Tibial nerve (tissue), 4 donors: ENCODE measurements at regions not wholly inside any gene's neighbourhood (a gene's known extent, or its start where the extent isn't known, plus 50 kb on each side); places are given as distances from the start of the nearest gene placed in this dataset.

Source experiments
- DNase-seq, 2 donors: peaks; one replicate each; pipeline ENCODE4 v3.0.0-alpha.2; 2019; ENCODE audit warnings: low spot score in 2 of 2
- H3K27ac ChIP-seq, 4 donors: fragments of 200-600 bp; sonication (generic) in 3 of 4; one replicate each; pipeline ENCODE4 v1.5.1; 2017 to 2019; ENCODE audit warnings: mild to moderate bottlenecking in 1 of 4
- H3K27me3 ChIP-seq, 2 donors: fragments of 200-600 bp; sonication (generic) in 1 of 2; one replicate each; pipeline versions ENCODE4 v1.5.1 to v1.6.0; 2017 to 2019
- H3K36me3 ChIP-seq, 3 donors: fragments of 200-600 bp; sonication (generic); one replicate each; pipeline ENCODE4 v1.5.1; 2018 to 2019
- H3K4me1 ChIP-seq, 4 donors: fragments of 200-600 bp; sonication (generic) in 3 of 4; one replicate each; pipeline ENCODE4 v1.5.1; 2017 to 2019
- H3K4me3 ChIP-seq, 4 donors: fragments of 200-600 bp; sonication (generic) in 3 of 4; one replicate each; pipeline ENCODE4 v1.5.1; 2017 to 2019; ENCODE audit warnings: mild to moderate bottlenecking in 1 of 4, moderate library complexity in 1 of 4
- H3K9me3 ChIP-seq, 4 donors: fragments of 200-600 bp; sonication (generic) in 3 of 4; one replicate each; pipeline ENCODE4 v1.5.1; 2017 to 2019
- CTCF ChIP-seq, 5 experiments: fragments of 200-600 bp in 3 of 5; fragments of 450-650 bp in 2 of 5; sonication (generic) in 3 of 5; IDR thresholded peaks; one replicate each; pipeline ENCODE4 v1.5.1; 2016 to 2019; ENCODE audit warnings: antibody characterized with exemption in 5 of 5, mild to moderate bottlenecking in 3 of 5, moderate library complexity in 2 of 5
- EP300 ChIP-seq, 2 donors: sonication (generic); formaldehyde crosslinking; IDR thresholded peaks; one replicate each; pipeline ENCODE4 v1.6.1; 2017; ENCODE audit warnings: antibody characterized with exemption in 2 of 2, mild to moderate bottlenecking in 1 of 2
- POLR2A ChIP-seq, 2 donors: fragments of 450-650 bp; IDR thresholded peaks; one replicate each; pipeline ENCODE4 v1.6.1; 2017; ENCODE audit warnings: antibody characterized with exemption in 2 of 2, mild to moderate bottlenecking in 2 of 2, moderate library complexity in 2 of 2
- WGBS, 2 donors: methylation state at CpG; one replicate each; pipeline ENCODE4 v1.1.5; 2018; 5-methylcytosine and 5-hydroxymethylcytosine counted together

GRCh38 chr2:103294420-103294819, 532.6 kb downstream of the TMEM182 start:
- 74% methylated on average over 7 of the region's 7 CpGs for WGBS, 2 donors
- Histone ChIP-seq H3K27me3 (no peaks in the 10 kb centered on the region), H3K27ac (no peak overlapping the region), H3K9me3 (no peaks in the 10 kb centered on the region), H3K36me3 (no peaks in the 10 kb centered on the region), H3K4me3 (no peak overlapping the region), H3K4me1 (peaks cover 0 to 10% (median 0%) of the 10 kb centered on the region in 4 donors)
- no peak for DNase-seq
- TF ChIP-seq CTCF (IDR thresholded peaks at IDR 0.05), result no peak
- no peak for TF ChIP-seq EP300 (IDR thresholded peaks at IDR 0.05)
- no peak for TF ChIP-seq POLR2A (IDR thresholded peaks at IDR 0.05)

DNA sequence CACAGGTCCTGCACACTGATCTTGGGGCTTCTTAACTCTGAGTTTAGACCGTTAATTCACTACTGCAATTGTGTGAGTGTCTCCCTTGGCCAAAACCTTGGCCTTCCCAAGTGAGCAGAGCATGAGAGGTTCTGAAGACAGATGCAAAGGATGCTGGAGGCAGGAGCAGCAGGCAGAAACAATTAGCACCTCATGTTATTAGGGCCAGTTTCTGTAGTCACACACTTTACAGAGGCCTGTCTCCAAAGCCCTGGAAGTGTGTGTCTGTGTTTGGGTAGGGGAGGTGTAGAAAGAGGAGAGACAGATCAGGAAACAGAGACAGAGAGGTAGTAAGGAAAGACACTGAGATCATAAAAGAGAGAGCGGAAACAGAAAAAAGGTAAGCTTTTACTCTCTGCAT, 533.8 kb downstream of the TMEM182 start:
- no peak for DNase-seq
- 57 to 69% methylated on average over 2 of the region's 2 CpGs for WGBS, 2 donors
- Histone ChIP-seq H3K4me3 (no peak overlapping the region), H3K27me3 (no peaks in the 10 kb centered on the region), H3K36me3 (no peaks in the 10 kb centered on the region), H3K27ac (no peak overlapping the region), H3K9me3 (no peaks in the 10 kb centered on the region), H3K4me1 (peaks cover 0 to 10% (median 0%) of the 10 kb centered on the region in 4 donors)
- TF ChIP-seq CTCF (IDR thresholded peaks at IDR 0.05), result no peak

- no peak overlapping the region for H3K27ac ChIP-seq
- no peak for DNase-seq
- TF ChIP-seq POLR2A (IDR thresholded peaks at IDR 0.05), result no peak
- H3K9me3 ChIP-seq, result no peaks in the 10 kb centered on the region
- WGBS, 2 donors, result 71 to 80% methylated on average over 2 of the region's 2 CpGs
- H3K36me3 ChIP-seq, result no peaks in the 10 kb centered on the region
- no peaks in the 10 kb centered on the region for H3K4me1 ChIP-seq
- no peaks in the 10 kb centered on the region for H3K27me3 ChIP-seq
- H3K4me3 ChIP-seq, result no peak overlapping the region
These were observed 562.8 kb downstream of the TMEM182 start for GRCh38 chr2:103324671-103325070.

GRCh38 chr2:103327386-103327785, 565.6 kb downstream of the TMEM182 start:
- Histone ChIP-seq H3K4me3 (no peak overlapping the region), H3K36me3 (no peaks in the 10 kb centered on the region), H3K4me1 (no peaks in the 10 kb centered on the region), H3K27me3 (no peaks in the 10 kb centered on the region), H3K27ac (no peak overlapping the region), H3K9me3 (no peaks in the 10 kb centered on the region)
- WGBS, 2 donors, result 77 to 79% methylated on average over 2 of the region's 2 CpGs
- no peak for DNase-seq
- TF ChIP-seq EP300 (IDR thresholded peaks at IDR 0.05), result no peak
- TF ChIP-seq POLR2A (IDR thresholded peaks at IDR 0.05), result no peak
- TF ChIP-seq CTCF (IDR thresholded peaks at IDR 0.05), result no peak

GRCh38 chr2:103327966-103328365, 566.1 kb downstream of the TMEM182 start:
- Histone ChIP-seq H3K27ac (no peak overlapping the region), H3K27me3 (no peaks in the 10 kb centered on the region), H3K36me3 (no peaks in the 10 kb centered on the region), H3K9me3 (no peaks in the 10 kb centered on the region), H3K4me3 (no peak overlapping the region), H3K4me1 (no peaks in the 10 kb centered on the region)
- no peak for DNase-seq
- no peak for TF ChIP-seq CTCF (IDR thresholded peaks at IDR 0.05)
- TF ChIP-seq EP300 (IDR thresholded peaks at IDR 0.05), result no peak
- no peak for TF ChIP-seq POLR2A (IDR thresholded peaks at IDR 0.05)
- 82 to 87% methylated on average over 2 of the region's 2 CpGs for WGBS, 2 donors

- no peak overlapping the region for H3K27ac ChIP-seq
- no peak overlapping the region for H3K4me3 ChIP-seq
- no peaks in the 10 kb centered on the region for H3K27me3 ChIP-seq
- no peak for DNase-seq
- no peaks in the 10 kb centered on the region for H3K4me1 ChIP-seq
- no peaks in the 10 kb centered on the region for H3K9me3 ChIP-seq
- 87 to 90% methylated on average over 2 of the region's 2 CpGs for WGBS, 2 donors
- H3K36me3 ChIP-seq, result no peaks in the 10 kb centered on the region
- TF ChIP-seq CTCF (IDR thresholded peaks at IDR 0.05) (no peak), POLR2A (IDR thresholded peaks at IDR 0.05) (no peak), EP300 (IDR thresholded peaks at IDR 0.05) (no peak)
These were observed 573.6 kb downstream of the TMEM182 start for GRCh38 chr2:103335403-103335802.
